ENCODE measurements at regions not wholly inside any gene's neighbourhood (a gene's known extent, or its start where the extent isn't known, plus 50 kb on each side); places are given as distances from the start of the nearest gene placed in this dataset.

DNA sequence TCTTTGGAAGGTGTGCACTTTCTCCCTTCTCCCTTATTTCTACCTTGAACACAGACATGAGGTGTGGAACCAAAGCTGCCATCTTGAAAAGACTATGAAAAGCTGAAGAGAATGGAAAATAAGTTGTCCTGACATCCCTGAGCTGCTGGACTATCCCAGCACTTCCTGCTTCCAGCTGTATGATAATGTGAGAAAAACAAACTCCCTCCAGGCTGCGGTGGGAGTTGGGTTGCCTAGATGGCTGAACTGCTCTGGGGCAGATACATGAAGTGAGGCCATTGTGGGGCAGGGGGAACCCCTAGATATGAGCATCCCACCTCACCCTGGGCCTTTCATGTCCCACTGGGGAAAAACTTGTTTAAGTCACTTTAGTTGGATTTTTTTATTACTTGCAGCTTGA is 82.4 kb downstream of the BOD1 start:
- no peaks in the 10 kb centered on the region for H3K27me3 ChIP-seq (replicated peaks; ENCODE audit: insufficient read depth)
- no peaks in the 10 kb centered on the region for H3K4me1 ChIP-seq (replicated peaks)
- H3K9me3 ChIP-seq = no peaks in the 10 kb centered on the region
- intact Hi-C loops (cut with DNase I) = no loop called here
- WGBS = 0% methylated on average over 1 of the region's 1 CpG
- no peak overlapping the region for H3K4me3 ChIP-seq
- no peak for DNase-seq (ENCODE audit: low spot score)
- no peak overlapping the region for H3K27ac ChIP-seq
- no peaks in the 10 kb centered on the region for H3K36me3 ChIP-seq
- TF ChIP-seq POLR2A (IDR thresholded peaks at IDR 0.05) = no peak
- no peak for TF ChIP-seq POLR2AphosphoS5 (IDR thresholded peaks at IDR 0.05)
- TF ChIP-seq, protein P1, sequence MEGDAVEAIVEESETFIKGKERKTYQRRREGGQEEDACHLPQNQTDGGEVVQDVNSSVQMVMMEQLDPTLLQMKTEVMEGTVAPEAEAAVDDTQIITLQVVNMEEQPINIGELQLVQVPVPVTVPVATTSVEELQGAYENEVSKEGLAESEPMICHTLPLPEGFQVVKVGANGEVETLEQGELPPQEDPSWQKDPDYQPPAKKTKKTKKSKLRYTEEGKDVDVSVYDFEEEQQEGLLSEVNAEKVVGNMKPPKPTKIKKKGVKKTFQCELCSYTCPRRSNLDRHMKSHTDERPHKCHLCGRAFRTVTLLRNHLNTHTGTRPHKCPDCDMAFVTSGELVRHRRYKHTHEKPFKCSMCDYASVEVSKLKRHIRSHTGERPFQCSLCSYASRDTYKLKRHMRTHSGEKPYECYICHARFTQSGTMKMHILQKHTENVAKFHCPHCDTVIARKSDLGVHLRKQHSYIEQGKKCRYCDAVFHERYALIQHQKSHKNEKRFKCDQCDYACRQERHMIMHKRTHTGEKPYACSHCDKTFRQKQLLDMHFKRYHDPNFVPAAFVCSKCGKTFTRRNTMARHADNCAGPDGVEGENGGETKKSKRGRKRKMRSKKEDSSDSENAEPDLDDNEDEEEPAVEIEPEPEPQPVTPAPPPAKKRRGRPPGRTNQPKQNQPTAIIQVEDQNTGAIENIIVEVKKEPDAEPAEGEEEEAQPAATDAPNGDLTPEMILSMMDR (IDR thresholded peaks at IDR 0.05) = no peak

DNA sequence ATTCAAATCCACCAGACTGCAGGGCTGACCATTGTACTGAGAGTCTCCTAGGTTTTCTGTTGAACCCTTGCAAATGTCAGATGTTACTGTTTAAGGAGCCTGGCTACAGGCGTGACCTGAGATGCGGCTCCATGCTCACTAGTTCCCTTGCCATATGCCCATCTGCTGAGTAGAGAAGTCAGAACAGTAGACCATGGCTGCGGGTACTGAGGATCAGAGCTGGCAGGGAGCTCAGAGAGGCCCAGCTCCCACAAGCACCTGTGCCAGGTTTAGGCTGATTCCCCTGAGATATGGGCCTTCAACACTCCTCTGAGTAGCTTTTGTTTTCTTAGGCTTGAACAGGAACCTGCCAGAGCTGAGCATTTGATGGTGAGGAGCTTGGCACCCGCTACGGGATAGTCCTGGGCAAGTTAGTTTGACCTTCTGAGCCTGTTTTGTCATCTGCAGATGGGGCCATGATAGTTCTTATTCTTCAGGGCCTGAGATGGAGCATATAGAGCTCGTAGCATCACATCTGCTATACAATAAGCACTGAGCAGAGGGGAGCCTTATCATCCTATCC is 83.7 kb downstream of the BOD1 start:
- no peaks in the 10 kb centered on the region for H3K9me3 ChIP-seq
- H3K4me1 ChIP-seq (replicated peaks) = no peaks in the 10 kb centered on the region
- no peak for TF ChIP-seq POLR2A (IDR thresholded peaks at IDR 0.05)
- no peak for TF ChIP-seq POLR2AphosphoS5 (IDR thresholded peaks at IDR 0.05)
- TF ChIP-seq, protein P1 (IDR thresholded peaks at IDR 0.05) = no peak
- H3K27me3 ChIP-seq (replicated peaks; ENCODE audit: insufficient read depth) = no peaks in the 10 kb centered on the region
- 74% methylated on average over 6 of the region's 6 CpGs for whole genome bisulfite sequencing
- H3K36me3 ChIP-seq = no peaks in the 10 kb centered on the region
- intact Hi-C loops (cut with DNase I) = no loop called here
- H3K4me3 ChIP-seq = no peak overlapping the region
- DNase-seq (ENCODE audit: low spot score) = no peak
- no peak overlapping the region for H3K27ac ChIP-seq

DNA sequence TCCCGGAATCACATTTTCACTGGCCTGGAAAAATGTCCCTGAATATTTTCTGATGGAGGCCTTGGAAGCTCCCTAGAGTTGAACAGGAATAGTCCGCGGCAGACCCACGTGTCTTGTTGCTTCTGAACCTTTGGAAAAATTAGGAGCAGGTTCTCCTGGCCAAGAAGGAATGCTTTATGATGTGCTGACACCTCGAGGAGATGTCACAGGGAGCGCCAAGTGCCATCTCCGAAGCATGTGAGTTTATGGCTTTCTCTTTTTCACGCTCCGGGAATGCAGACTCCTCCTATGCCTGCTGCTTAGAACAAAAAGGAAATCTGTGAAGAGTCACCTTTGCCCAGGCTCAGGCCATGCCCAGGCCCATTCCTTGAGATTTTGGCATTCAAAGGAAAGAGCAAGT is 84.6 kb downstream of the BOD1 start:
- TF ChIP-seq POLR2AphosphoS5 (IDR thresholded peaks at IDR 0.05) (no peak), POLR2A (IDR thresholded peaks at IDR 0.05) (no peak)
- TF ChIP-seq, protein P1 (IDR thresholded peaks at IDR 0.05) = no peak
- no peaks in the 10 kb centered on the region for H3K27me3 ChIP-seq (replicated peaks; ENCODE audit: insufficient read depth)
- no peaks in the 10 kb centered on the region for H3K4me1 ChIP-seq (replicated peaks)
- H3K27ac ChIP-seq = no peak overlapping the region
- no peaks in the 10 kb centered on the region for H3K9me3 ChIP-seq
- no peaks in the 10 kb centered on the region for H3K36me3 ChIP-seq
- no peak for DNase-seq (ENCODE audit: low spot score)
- intact Hi-C loops (cut with DNase I) = no loop called here
- 55% methylated on average over 9 of the region's 9 CpGs for WGBS
- no peak overlapping the region for H3K4me3 ChIP-seq

DNA sequence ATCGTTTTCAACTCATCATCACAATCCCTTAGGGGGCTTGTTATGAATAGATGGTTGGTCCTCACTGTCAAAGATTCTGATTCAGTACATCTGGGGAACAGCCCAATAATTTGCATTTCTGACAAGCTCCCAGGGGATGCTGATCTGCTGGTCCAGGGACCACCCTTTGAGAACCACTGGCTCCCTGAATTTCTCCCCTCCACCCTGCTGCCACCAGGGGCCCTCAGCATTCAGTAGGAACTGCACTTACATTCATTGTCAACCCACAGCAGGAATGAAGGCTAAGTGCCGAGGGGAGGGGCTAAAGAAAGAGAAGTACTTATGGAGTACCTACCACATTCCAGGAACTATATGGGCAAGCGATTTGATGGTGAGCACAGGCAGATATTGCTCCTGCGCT is 85.9 kb downstream of the BOD1 start:
- H3K36me3 ChIP-seq = no peaks in the 10 kb centered on the region
- DNase-seq (ENCODE audit: low spot score) = no peak
- no peaks in the 10 kb centered on the region for H3K4me1 ChIP-seq (replicated peaks)
- TF ChIP-seq POLR2A (IDR thresholded peaks at IDR 0.05) (no peak), POLR2AphosphoS5 (IDR thresholded peaks at IDR 0.05) (no peak)
- TF ChIP-seq, protein P1 (IDR thresholded peaks at IDR 0.05) = no peak
- no peaks in the 10 kb centered on the region for H3K27me3 ChIP-seq (replicated peaks; ENCODE audit: insufficient read depth)
- no peak overlapping the region for H3K27ac ChIP-seq
- 93% methylated on average over 4 of the region's 4 CpGs for WGBS
- H3K4me3 ChIP-seq = no peak overlapping the region
- no peaks in the 10 kb centered on the region for H3K9me3 ChIP-seq
- intact Hi-C loops (cut with DNase I) = no loop called here

DNA sequence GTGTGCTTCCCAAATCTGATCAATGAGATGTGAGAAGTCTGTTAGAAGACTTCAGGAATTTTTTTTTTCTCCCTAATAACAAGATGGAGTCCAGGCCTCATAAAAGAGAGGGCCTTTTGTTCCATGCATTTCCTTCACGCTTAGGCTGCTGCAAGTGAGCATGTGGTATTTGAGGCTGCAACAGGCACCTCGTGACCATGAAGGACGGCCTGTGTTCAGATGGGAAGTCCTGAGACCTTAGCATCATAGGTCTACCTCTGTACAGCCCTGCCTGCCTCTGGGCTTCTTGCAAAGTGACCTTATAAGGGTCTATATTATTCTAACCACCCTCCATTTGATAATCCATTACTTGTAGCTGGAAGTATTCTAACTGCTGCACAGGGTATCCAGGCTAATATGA is 86.6 kb downstream of the BOD1 start:
- Histone ChIP-seq H3K4me1 (replicated peaks) (no peaks in the 10 kb centered on the region), H3K4me3 (no peak overlapping the region), H3K9me3 (no peaks in the 10 kb centered on the region), H3K36me3 (no peaks in the 10 kb centered on the region), H3K27me3 (replicated peaks; ENCODE audit: insufficient read depth) (no peaks in the 10 kb centered on the region), H3K27ac (no peak overlapping the region)
- DNase-seq (ENCODE audit: low spot score) = no peak
- intact Hi-C loops (cut with DNase I) = no loop called here
- 89% methylated on average over 3 of the region's 3 CpGs for WGBS
- no peak for TF ChIP-seq POLR2AphosphoS5 (IDR thresholded peaks at IDR 0.05)
- TF ChIP-seq, protein P1 (IDR thresholded peaks at IDR 0.05) = no peak
